SU-DHL-6 (cell line): ENCODE measurements at regions not wholly inside any gene's neighbourhood (a gene's known extent, or its start where the extent isn't known, plus 50 kb on each side); places are given as distances from the start of the nearest gene placed in this dataset.

ENCODE experiments used
- EZH2phosphoT487 ChIP-seq: fragments of 200-600 bp; sonication (generic), shearing (Covaris generic); conservative IDR thresholded peaks from 2 replicates; pipeline ENCODE4 v1.6.1; 2018; ENCODE audit warnings: mild to moderate bottlenecking, antibody characterized with exemption, low read length, moderate library complexity, mixed read lengths
- TF ChIP-seq, protein P1 (sequence below): fragments of 200-600 bp; sonication (generic); IDR thresholded peaks from one replicate; pipeline ENCODE4 v1.5.1; 2017; ENCODE audit warnings: antibody characterized with exemption, mild to moderate bottlenecking, low read length, moderate library complexity; ENCODE audit not compliant: insufficient read depth, poor library complexity, severe bottlenecking

DNA sequence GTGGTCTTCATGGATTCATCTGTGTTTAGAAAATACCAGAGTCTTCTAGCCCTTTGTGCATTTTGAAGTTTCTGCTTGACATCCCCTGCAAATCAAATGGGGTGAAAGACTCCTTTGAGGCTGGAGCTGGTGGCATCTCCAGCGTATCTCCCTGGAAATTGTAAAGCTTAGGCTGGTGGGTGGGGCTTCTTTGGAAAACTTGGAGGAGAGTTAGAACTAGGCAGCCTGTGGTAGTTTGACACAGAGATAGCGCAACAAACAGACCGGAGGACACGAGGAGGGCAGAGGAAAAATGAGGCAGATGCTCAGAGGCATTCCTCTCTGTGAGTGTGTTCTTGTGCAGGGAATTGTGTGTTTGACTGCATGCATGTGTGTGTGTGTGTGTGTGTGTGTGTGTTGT, 116.3 kb downstream of the IRX5 start:
- TF ChIP-seq EZH2phosphoT487 = no peak
- TF ChIP-seq, protein P1, sequence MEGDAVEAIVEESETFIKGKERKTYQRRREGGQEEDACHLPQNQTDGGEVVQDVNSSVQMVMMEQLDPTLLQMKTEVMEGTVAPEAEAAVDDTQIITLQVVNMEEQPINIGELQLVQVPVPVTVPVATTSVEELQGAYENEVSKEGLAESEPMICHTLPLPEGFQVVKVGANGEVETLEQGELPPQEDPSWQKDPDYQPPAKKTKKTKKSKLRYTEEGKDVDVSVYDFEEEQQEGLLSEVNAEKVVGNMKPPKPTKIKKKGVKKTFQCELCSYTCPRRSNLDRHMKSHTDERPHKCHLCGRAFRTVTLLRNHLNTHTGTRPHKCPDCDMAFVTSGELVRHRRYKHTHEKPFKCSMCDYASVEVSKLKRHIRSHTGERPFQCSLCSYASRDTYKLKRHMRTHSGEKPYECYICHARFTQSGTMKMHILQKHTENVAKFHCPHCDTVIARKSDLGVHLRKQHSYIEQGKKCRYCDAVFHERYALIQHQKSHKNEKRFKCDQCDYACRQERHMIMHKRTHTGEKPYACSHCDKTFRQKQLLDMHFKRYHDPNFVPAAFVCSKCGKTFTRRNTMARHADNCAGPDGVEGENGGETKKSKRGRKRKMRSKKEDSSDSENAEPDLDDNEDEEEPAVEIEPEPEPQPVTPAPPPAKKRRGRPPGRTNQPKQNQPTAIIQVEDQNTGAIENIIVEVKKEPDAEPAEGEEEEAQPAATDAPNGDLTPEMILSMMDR = no peak
